ENCODE measurements at regions not wholly inside any gene's neighbourhood (a gene's known extent, or its start where the extent isn't known, plus 50 kb on each side); places are given as distances from the start of the nearest gene placed in this dataset.

- TF ChIP-seq CTCF (IDR thresholded peaks at IDR 0.05; ENCODE audit: borderline replicate concordance, extremely low read depth, low read length, poor library complexity, severe bottlenecking) (no peak), EZH2 (IDR thresholded peaks at IDR 0.05; ENCODE audit: borderline replicate concordance, low read depth, low read length, severe bottlenecking) (no peak)
These were observed 78.8 kb upstream of the SEC61G start for GRCh38 chr7:54837761-54838160.
